Choroid plexus epithelial cell (primary cell): ENCODE measurements at regions not wholly inside any gene's neighbourhood (a gene's known extent, or its start where the extent isn't known, plus 50 kb on each side); places are given as distances from the start of the nearest gene placed in this dataset.

Experiments used
- DNase-seq: peaks from one replicate; pipeline ENCODE4 v3.0.0-alpha.2; 2010; ENCODE audit warnings: low read depth
- H3K4me3 ChIP-seq: 2 replicates; pipeline ENCODE4 v1.5.1; 2011; ENCODE audit warnings: low read depth, mild to moderate bottlenecking, control low read depth, low read length, moderate library complexity
- TF ChIP-seq, protein P1 (sequence below): conservative IDR thresholded peaks from 2 replicates; pipeline ENCODE4 v1.5.1; 2011; ENCODE audit warnings: low read depth, mild to moderate bottlenecking, control low read depth, inconsistent platforms, low read length, moderate library complexity

DNA sequence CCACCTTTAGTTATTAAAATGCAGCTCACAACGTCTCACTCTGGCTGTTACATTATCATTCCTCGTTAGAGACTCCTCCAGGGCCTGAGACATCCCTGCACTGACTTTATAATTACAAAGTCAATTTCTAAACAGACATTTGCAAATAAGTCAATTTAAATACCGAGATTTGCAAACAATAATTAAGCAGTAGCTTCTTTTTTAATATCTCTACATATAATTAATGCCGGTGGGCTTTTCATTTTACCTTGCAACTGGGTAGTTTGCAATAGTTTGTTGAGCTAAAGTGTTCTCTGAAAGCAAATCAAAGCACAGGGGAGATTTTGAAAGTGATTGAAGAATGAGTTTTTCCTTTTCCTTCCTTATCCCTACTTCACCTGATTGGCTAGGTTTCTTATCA lies 154.4 kb downstream of the TLR4 start:
- no peak overlapping the region for H3K4me3 ChIP-seq
- TF ChIP-seq, protein P1, sequence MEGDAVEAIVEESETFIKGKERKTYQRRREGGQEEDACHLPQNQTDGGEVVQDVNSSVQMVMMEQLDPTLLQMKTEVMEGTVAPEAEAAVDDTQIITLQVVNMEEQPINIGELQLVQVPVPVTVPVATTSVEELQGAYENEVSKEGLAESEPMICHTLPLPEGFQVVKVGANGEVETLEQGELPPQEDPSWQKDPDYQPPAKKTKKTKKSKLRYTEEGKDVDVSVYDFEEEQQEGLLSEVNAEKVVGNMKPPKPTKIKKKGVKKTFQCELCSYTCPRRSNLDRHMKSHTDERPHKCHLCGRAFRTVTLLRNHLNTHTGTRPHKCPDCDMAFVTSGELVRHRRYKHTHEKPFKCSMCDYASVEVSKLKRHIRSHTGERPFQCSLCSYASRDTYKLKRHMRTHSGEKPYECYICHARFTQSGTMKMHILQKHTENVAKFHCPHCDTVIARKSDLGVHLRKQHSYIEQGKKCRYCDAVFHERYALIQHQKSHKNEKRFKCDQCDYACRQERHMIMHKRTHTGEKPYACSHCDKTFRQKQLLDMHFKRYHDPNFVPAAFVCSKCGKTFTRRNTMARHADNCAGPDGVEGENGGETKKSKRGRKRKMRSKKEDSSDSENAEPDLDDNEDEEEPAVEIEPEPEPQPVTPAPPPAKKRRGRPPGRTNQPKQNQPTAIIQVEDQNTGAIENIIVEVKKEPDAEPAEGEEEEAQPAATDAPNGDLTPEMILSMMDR: no peak
- no peak for DNase-seq

DNA sequence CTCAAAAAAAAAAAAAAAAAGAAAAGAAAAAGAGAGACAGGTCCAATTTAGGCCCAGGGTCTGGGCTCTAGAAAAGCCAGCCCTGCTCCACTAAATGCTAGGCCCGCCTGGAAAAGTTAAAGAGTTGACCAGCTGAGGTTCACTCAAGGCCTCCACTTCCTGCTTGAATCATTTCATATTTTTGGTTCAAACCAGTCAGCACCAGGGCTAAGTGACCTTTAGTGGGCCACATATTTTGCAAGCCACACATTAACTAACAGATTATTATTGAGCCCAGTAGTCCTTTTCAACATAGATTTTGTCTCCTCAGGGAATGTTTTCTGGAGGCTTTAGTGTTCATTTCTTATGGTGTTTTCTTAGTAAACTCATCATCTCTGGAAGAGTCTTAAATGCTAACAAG lies 156.6 kb downstream of the TLR4 start:
- DNase-seq: peak; percentile 23
- H3K4me3 ChIP-seq: no peak overlapping the region
- TF ChIP-seq, protein P1: no peak

DNA sequence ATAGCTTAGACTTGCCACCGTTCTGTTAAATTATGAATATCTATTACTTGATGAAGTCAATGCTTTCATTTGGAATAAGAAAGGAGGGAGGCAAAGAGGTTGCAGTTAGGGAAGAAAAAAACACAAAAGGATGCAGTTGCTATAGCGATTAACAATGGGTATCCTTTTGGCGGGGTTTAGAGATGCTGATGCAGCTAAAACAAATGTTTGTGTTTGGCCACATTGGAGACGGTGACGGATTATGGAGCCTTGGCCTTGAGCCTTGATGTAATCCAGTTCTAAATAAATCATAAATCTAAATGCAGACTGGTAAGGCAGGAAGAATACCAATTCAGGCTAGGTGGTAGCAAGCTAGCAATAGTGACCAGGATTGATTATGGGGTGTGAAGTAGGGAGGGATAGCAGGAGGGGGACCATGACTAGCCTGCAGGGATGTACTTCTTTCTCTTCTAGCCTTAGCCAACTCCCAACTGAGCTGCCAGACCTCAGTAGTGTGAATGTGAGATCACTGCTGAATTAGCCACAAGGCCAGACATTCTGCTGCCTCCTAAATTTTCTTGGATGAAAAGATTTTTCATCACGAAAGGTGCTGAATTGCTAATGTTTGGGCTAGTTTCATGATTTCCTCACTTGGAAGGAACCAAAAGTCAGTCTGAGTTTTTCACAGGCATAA lies 160.3 kb downstream of the TLR4 start:
- TF ChIP-seq, protein P1: no peak
- DNase-seq: no peak
- H3K4me3 ChIP-seq: no peak overlapping the region

DNA sequence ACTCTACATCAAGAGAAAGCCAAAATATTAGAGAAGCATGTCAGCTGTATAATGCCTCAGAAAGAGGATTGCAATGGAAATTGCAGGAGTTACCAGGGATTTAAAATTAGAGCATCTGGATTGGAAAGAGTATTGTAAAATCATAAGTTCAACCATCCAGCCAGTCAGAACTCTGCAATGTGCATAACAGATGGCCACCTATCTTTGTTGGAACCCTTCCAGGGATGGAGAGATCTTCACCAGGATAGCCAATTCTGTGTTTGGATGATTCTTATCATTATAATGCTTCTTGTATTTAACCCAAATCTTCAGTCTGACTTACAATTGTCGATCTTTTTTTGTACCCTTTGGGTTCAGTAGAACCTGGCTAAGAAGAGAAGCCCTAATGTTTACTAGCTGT lies 164.4 kb downstream of the TLR4 start:
- TF ChIP-seq, protein P1: no peak
- DNase-seq: no peak
- no peak overlapping the region for H3K4me3 ChIP-seq

DNA sequence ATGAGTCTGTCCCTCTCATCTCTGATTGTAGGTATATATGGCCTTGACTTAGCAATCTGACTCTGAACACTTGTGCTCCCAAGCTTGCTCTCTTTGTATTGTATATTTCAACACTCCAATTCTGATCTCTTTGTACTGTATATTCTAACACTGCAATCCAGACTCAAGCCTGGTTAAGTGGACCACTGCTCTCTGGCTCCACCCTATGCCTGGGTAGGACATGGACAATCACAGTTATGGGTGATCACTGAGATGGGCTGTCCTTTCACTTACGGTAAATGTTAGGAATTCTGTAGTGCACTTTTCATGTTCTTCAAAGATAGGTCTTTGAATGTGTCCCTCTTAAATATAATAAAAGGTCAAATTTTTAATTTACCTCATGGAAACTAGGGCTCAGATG lies 165.1 kb downstream of the TLR4 start:
- TF ChIP-seq, protein P1: no peak
- DNase-seq: no peak
- no peak overlapping the region for H3K4me3 ChIP-seq

DNA sequence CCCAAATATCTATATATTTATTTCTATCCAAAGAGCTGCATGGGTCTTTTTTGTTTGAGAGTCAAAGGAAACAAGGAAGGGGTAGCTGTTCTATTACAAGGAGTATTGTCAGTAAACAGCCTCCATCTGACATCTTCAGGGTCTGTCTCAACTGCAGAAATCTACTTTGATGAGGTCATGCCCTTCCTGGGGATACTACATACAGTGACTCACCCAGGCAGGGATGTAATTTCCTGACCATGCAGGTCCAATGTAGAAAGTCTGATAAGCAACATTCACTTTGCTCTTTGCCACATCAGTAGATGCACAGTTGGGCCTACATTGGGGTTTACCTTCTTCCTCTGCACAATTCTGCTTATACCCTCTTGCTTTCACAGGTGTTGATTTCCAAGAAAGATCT lies 165.5 kb downstream of the TLR4 start:
- H3K4me3 ChIP-seq: no peak overlapping the region
- TF ChIP-seq, protein P1: no peak
- no peak for DNase-seq

DNA sequence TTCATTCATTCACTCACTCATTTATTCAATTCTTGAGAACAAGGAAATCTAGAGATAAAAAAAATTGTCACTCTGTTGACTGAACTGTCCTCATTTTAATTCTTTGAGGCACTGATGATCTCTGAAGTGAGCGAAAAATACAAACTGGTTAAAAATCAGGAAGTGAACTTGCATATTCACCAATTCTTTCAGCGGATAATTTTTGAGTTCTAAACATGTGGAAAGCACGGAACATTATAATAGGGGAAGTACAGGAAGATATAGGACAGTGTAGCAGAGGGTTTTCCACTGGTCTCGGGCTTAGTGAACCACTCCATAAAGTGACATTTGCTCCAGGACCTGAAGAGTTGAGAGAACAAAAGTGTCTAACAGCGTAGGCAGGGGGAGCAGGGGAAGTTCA lies 169.5 kb downstream of the TLR4 start:
- TF ChIP-seq, protein P1: no peak
- no peak overlapping the region for H3K4me3 ChIP-seq
- no peak for DNase-seq
